ENCODE measurements at regions not wholly inside any gene's neighbourhood (a gene's known extent, or its start where the extent isn't known, plus 50 kb on each side); places are given as distances from the start of the nearest gene placed in this dataset.

- no peak for TF ChIP-seq CTCF (IDR thresholded peaks at IDR 0.05)
- TF ChIP-seq POLR2A (IDR thresholded peaks at IDR 0.05) = no peak
- TF ChIP-seq EP300 (IDR thresholded peaks at IDR 0.05; ENCODE audit: low read depth) = no peak
- TF ChIP-seq POLR2AphosphoS5 (IDR thresholded peaks at IDR 0.05) = no peak
These were observed 111.5 kb downstream of the TEX26 start for GRCh38 chr13:31043957-31044356.

Measured in transverse colon (tissue), 4 donors.